A549 (cell line): ENCODE measurements at regions not wholly inside any gene's neighbourhood (a gene's known extent, or its start where the extent isn't known, plus 50 kb on each side); places are given as distances from the start of the nearest gene placed in this dataset.

ENCODE experiments used
- CEBPB ChIP-seq, 2 experiments: fragments of >200 bp in 1 of 2; sonication (Bioruptor Twin) in 1 of 2; formaldehyde crosslinking in 1 of 2; IDR thresholded peaks; 2 replicates each; pipeline ENCODE4 v1.6.1; 2012 to 2016
- CTCF ChIP-seq: fragments of >200 bp; sonication (Bioruptor Twin); formaldehyde crosslinking; IDR thresholded peaks from 3 replicates; pipeline ENCODE4 v1.5.1; 2016
- USF2 ChIP-seq: fragments of 450-650 bp; IDR thresholded peaks from 2 replicates; pipeline ENCODE4 v1.6.1; 2014; ENCODE audit warnings: antibody characterized with exemption

GRCh38 chr11:19355601-19356000 lies 114.9 kb upstream of the E2F8 start:
- TF ChIP-seq CEBPB (IDR thresholded peaks at IDR 0.05) (no peak), CTCF (no peak), USF2 (no peak)
